Forelimb muscle (tissue), 1 donor: ENCODE measurements at regions not wholly inside any gene's neighbourhood (a gene's known extent, or its start where the extent isn't known, plus 50 kb on each side); places are given as distances from the start of the nearest gene placed in this dataset.
"Not testable (repeated sequence)": the region's sequence is repeated elsewhere in the genome, so short reads cannot be mapped to it uniquely, and the experiment has no call there.

Experiments
- DNase-seq: peaks from one replicate; pipeline ENCODE4 v3.0.0-alpha.2; 2013; ENCODE audit warnings: low read depth

GRCh38 chr11:71098776-71099175 lies 153.6 kb downstream of the SHANK2 start:
- DNase-seq: no peak

- DNase-seq: no peak
Observed at GRCh38 chr11:71097506-71098240, 154.7 kb downstream of the SHANK2 start.

- no peak for DNase-seq
Observed at GRCh38 chr11:71096751-71097388, 155.5 kb downstream of the SHANK2 start.

GRCh38 chr11:71095294-71095850 lies 157.0 kb downstream of the SHANK2 start:
- no peak for DNase-seq

- DNase-seq: no peak
Observed at GRCh38 chr11:71094296-71095077, 157.9 kb downstream of the SHANK2 start.

GRCh38 chr11:71093783-71094182 lies 158.6 kb downstream of the SHANK2 start:
- no peak for DNase-seq

GRCh38 chr11:71091506-71092265 lies 160.7 kb downstream of the SHANK2 start:
- no peak for DNase-seq

GRCh38 chr11:71089571-71089970 lies 162.8 kb downstream of the SHANK2 start:
- no peak for DNase-seq

- not testable (repeated sequence) for DNase-seq
Observed at GRCh38 chr11:71088314-71089215, 163.8 kb downstream of the SHANK2 start.

GRCh38 chr11:71086687-71087258 lies 165.6 kb downstream of the SHANK2 start:
- DNase-seq: peak; percentile 1

- DNase-seq: no peak
Observed at GRCh38 chr11:71084306-71085012, 167.9 kb downstream of the SHANK2 start.

GRCh38 chr11:71083105-71083504 lies 169.3 kb downstream of the SHANK2 start:
- no peak for DNase-seq

GRCh38 chr11:71082454-71082853 lies 169.9 kb downstream of the SHANK2 start:
- no peak for DNase-seq

- no peak for DNase-seq
Observed at GRCh38 chr11:71081704-71082230, 170.6 kb downstream of the SHANK2 start.

GRCh38 chr11:71080239-71081097 lies 171.9 kb downstream of the SHANK2 start:
- DNase-seq: no peak

- no peak for DNase-seq
Observed at GRCh38 chr11:71079795-71080194, 172.6 kb downstream of the SHANK2 start.

- no peak for DNase-seq
Observed at GRCh38 chr11:71078482-71078881, 173.9 kb downstream of the SHANK2 start.
